Common myeloid progenitor, CD34-positive (primary cell): ENCODE measurements at regions not wholly inside any gene's neighbourhood (a gene's known extent, or its start where the extent isn't known, plus 50 kb on each side); places are given as distances from the start of the nearest gene placed in this dataset.

Experiments used
- CTCF ChIA-PET: fragments of 350-600 bp; sonication (Branson Sonifier 250); formaldehyde crosslinking; loops from one replicate; lab custom pipeline; 2021; ENCODE audit warnings: antibody characterized with exemption; lab: Charles Lee
- POLR2A ChIA-PET: fragments of 350-600 bp; sonication (Branson Sonifier 250); formaldehyde crosslinking; loops from one replicate; lab custom pipeline; 2021; ENCODE audit warnings: antibody characterized with exemption; lab: Charles Lee
- DNase-seq, 3 donors: peaks; one replicate each; pipeline versions ENCODE4 v3.0.0 to v3.0.0-alpha.2; 2013
- H3K27ac ChIP-seq, 2 experiments: 1 replicate in 1 of 2; 2 replicates in 1 of 2; pipeline ENCODE4 v1.7.0; 2013; ENCODE audit warnings: inconsistent platforms in 2 of 2, low read length in 2 of 2, mild to moderate bottlenecking in 2 of 2, low read depth in 1 of 2, moderate library complexity in 1 of 2; ENCODE audit not compliant: severe bottlenecking in 2 of 2, insufficient read depth in 1 of 2, poor library complexity in 1 of 2
- H3K27me3 ChIP-seq, 5 experiments: replicated peaks in 2 of 5; 1 replicate in 3 of 5; 2 replicates in 2 of 5; pipeline versions ENCODE4 v1.6.1 to v1.7.0; 2013; ENCODE audit warnings: low read length in 4 of 5, mild to moderate bottlenecking in 2 of 5, moderate library complexity in 2 of 5, inconsistent platforms in 1 of 5; ENCODE audit not compliant: insufficient read depth in 5 of 5, control insufficient read depth in 4 of 5
- H3K36me3 ChIP-seq, 4 experiments: 1 replicate in 2 of 4; 2 replicates in 2 of 4; pipeline versions ENCODE4 v1.6.1 to v1.7.0; 2013; ENCODE audit warnings: low read length in 3 of 4, control low read depth in 1 of 4, mild to moderate bottlenecking in 1 of 4; ENCODE audit not compliant: control insufficient read depth in 4 of 4, insufficient read depth in 4 of 4
- H3K4me1 ChIP-seq, 4 experiments: 1 replicate in 3 of 4; 2 replicates in 1 of 4; pipeline versions ENCODE4 v1.6.1 to v1.7.1; 2013; ENCODE audit warnings: low read length in 3 of 4, mild to moderate bottlenecking in 3 of 4, control low read depth in 1 of 4, inconsistent platforms in 1 of 4, moderate library complexity in 1 of 4; ENCODE audit not compliant: control insufficient read depth in 4 of 4, insufficient read depth in 4 of 4; ENCODE audit errors: control extremely low read depth in 1 of 4
- H3K4me3 ChIP-seq, 7 experiments: 1 replicate in 4 of 7; 2 replicates in 3 of 7; pipeline versions ENCODE4 v1.5.1 to v1.7.0; 2013; ENCODE audit warnings: mild to moderate bottlenecking in 7 of 7, low read length in 6 of 7, moderate library complexity in 6 of 7, inconsistent platforms in 2 of 7, low read depth in 2 of 7, control low read depth in 1 of 7; ENCODE audit not compliant: insufficient read depth in 4 of 7, control insufficient read depth in 1 of 7; ENCODE audit errors: extremely low read depth in 1 of 7
- H3K9me3 ChIP-seq, 5 experiments: 1 replicate in 4 of 5; 2 replicates in 1 of 5; pipeline versions ENCODE4 v1.6.1 to v1.7.1; 2013; ENCODE audit warnings: low read length in 4 of 5, mild to moderate bottlenecking in 2 of 5, inconsistent platforms in 1 of 5, low read depth in 1 of 5, moderate library complexity in 1 of 5; ENCODE audit not compliant: control insufficient read depth in 4 of 5, insufficient read depth in 2 of 5; ENCODE audit errors: control extremely low read depth in 1 of 5
- WGBS: methylation state at CpG from one replicate; pipeline ENCODE4 v1.1.5; 2013; ENCODE audit not compliant: insufficient coverage; 5-methylcytosine and 5-hydroxymethylcytosine counted together

DNA sequence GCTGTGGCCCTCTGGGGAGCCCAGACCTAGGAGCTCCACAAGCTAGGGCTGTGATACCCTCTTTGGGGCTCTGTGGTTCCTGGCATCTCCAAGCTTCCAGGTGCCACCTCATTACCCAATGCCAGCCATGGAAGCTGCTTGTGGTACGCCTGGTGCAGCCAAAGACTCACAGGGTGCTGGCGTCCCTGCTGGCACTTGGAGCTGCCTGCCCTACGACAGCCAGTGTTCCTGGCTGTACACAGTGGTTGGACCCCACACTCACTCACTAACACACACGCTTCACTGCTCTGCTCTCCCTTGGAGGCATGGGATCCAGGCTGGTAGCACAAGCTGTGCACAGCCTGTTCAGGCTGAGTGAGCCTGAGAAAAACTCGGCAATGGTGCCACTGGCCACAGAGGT, 894.1 kb upstream of the PHF14 start:
- WGBS = 100% methylated on average over 5 of the region's 5 CpGs

DNA sequence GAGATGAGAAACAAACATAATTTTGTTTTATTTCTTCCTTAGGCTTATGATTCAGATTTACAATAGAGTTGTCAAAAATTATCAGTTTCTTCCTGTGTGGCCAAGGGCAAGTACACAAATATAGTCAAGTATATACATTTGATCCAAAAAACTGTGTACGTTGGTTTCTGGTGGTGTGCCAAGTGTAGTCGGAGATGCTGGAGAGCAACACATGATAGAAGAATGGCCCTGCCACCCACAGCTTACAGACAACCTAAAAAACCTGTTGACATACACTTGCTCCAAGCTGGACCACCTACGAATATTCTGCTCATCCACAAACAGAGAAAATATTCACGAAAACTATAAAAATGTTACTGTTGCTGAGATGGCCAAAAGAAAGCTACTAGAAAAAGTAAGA, 890.8 kb upstream of the PHF14 start:
- no CpG with 5 or more reads among the region's 4 CpGs for WGBS
- POLR2A ChIA-PET = no interaction called here
- CTCF ChIA-PET = no interaction called here
- Histone ChIP-seq H3K27ac (no peak overlapping the region), H3K9me3 (peaks cover 0 to 2% (median 0%) of the 10 kb centered on the region in 5 experiments), H3K4me1 (no peaks in the 10 kb centered on the region), H3K27me3 (no peaks in the 10 kb centered on the region), H3K4me3 (no peak overlapping the region), H3K36me3 (no peaks in the 10 kb centered on the region)
- no peak for DNase-seq

More for the DNA sequence above, 894.1 kb upstream of the PHF14 start:
- POLR2A ChIA-PET = no interaction called here
- no peak for DNase-seq
- Histone ChIP-seq H3K9me3 (peaks cover 0 to 2% (median 0%) of the 10 kb centered on the region in 5 experiments), H3K4me3 (no peak overlapping the region), H3K4me1 (no peaks in the 10 kb centered on the region), H3K36me3 (no peaks in the 10 kb centered on the region), H3K27ac (no peak overlapping the region), H3K27me3 (no peaks in the 10 kb centered on the region)
- CTCF ChIA-PET = no interaction called here

DNA sequence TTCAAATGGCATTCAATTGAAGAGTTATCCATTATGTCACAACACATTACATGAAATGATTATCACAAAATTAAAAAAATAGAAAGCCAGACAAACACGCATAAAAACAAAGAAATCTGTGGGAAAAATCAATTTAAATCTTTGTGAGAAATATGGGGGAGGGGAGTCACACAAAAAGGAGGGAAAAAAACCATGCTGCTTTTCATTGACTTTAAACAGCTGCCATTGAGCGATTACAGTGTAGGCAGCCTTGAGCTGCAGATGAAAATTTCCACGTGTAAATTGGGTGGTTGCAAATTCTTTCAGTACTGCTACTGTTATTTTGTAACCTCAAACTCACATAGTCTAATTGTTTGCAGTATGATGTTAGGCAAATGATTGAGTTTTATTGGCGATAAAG, 889.9 kb upstream of the PHF14 start:
- no peaks in the 10 kb centered on the region for H3K27me3 ChIP-seq
- H3K27ac ChIP-seq = no peak overlapping the region
- ChIA-PET CTCF (no interaction called here), POLR2A (no interaction called here)
- H3K4me3 ChIP-seq = no peak overlapping the region
- no peaks in the 10 kb centered on the region for H3K36me3 ChIP-seq
- no peaks in the 10 kb centered on the region for H3K4me1 ChIP-seq
- 50% methylated on average over 1 of the region's 4 CpGs for WGBS
- peaks cover 0 to 2% (median 0%) of the 10 kb centered on the region in 5 experiments for H3K9me3 ChIP-seq
- no peak for DNase-seq

DNA sequence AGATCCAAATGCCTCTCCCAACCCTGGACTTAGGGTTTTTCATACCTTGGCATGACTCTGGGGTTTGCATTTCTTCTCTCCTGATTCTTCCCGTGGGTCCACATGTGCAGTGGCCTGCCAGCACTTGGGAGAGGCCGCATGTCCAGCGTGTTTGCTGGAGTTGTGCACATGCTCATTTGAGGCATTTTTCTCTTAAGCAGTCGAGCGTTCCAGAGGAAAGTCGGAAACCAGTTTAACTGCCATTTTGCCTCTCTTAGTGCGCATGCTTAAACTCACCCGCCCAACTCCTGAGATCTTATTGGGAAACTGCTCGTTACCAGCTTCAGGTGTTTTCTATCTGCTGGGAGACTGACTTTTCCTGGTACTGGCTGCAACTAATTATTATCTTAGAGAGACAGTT, 888.4 kb upstream of the PHF14 start:
- no peak for DNase-seq
- ChIA-PET POLR2A (no interaction called here), CTCF (no interaction called here)
- no peak overlapping the region for H3K27ac ChIP-seq
- H3K4me1 ChIP-seq = no peaks in the 10 kb centered on the region
- H3K27me3 ChIP-seq = no peaks in the 10 kb centered on the region
- peaks cover 0 to 1% (median 0%) of the 10 kb centered on the region in 5 experiments for H3K9me3 ChIP-seq
- WGBS = 97% methylated on average over 9 of the region's 9 CpGs
- no peaks in the 10 kb centered on the region for H3K36me3 ChIP-seq
- H3K4me3 ChIP-seq = no peak overlapping the region

DNA sequence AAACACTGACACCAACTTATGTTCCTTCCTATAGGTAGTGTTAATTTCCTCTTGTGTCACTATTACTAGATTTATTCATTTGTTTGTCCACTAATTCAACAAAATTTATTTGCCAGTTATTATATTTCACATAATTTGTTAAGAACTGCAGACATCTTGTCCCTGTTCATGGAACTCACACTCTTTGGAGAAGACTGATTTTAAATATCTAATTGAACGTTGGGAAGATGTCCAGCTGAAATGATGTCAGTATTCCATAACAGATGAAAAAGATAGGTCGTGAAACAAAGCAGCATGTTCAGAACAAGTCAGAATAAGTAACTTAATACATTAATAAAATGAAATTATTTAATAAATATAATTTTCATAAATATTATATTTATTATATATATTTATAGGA, 873.1 kb upstream of the PHF14 start:
- no peak overlapping the region for H3K4me3 ChIP-seq
- no peak for DNase-seq
- ChIA-PET POLR2A (no interaction called here), CTCF (no interaction called here)
- peaks cover 0 to 4% (median 0%) of the 10 kb centered on the region in 5 experiments for H3K9me3 ChIP-seq
- H3K27ac ChIP-seq = no peak overlapping the region
- no peaks in the 10 kb centered on the region for H3K36me3 ChIP-seq
- no peaks in the 10 kb centered on the region for H3K4me1 ChIP-seq
- no peaks in the 10 kb centered on the region for H3K27me3 ChIP-seq
- no CpG with 5 or more reads among the region's 2 CpGs for WGBS

DNA sequence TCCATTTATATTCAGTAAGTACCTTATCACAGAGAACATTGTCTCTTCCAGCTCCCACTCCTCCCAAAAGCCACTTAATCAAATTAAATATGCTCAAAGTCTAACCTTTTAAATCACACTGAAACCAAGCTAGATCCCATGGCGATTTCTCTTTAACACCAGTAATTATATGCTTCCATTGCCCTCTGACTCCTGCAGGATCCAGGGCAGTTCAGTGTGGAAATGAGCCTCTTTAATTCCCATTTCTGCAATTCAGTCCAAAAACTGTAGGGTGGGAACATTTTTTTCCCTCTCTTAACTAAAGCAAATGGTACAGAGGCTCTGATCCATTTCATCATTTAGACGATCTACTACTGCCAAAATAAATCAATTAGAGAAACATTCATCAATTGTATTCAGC, 872.3 kb upstream of the PHF14 start:
- H3K27ac ChIP-seq = no peak overlapping the region
- no peaks in the 10 kb centered on the region for H3K4me1 ChIP-seq
- POLR2A ChIA-PET = no interaction called here
- 100% methylated on average over 2 of the region's 2 CpGs for WGBS
- CTCF ChIA-PET = no interaction called here
- H3K4me3 ChIP-seq = no peak overlapping the region
- H3K36me3 ChIP-seq = no peaks in the 10 kb centered on the region
- H3K27me3 ChIP-seq = no peaks in the 10 kb centered on the region
- DNase-seq = no peak
- peaks cover 0 to 4% (median 0%) of the 10 kb centered on the region in 5 experiments for H3K9me3 ChIP-seq

DNA sequence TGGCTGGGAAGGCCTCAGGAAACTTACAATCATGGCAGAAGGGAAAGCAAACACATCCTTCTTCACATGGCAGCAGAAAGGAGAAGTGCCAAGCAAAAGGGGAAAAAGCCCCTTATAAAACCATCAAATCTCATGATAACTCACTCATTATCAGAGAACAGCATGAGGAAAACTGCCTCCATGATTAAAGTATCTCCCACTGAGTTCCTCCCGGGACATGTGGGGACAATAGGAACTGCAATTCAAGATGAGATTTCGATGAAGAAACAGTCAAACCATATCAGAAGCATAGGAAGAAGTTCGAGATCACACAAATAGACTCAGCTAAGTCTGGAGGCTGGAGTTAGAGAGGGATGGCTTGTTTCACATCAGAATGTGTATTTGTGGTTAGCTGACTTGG, 869.4 kb upstream of the PHF14 start:
- no peaks in the 10 kb centered on the region for H3K36me3 ChIP-seq
- no peaks in the 10 kb centered on the region for H3K27me3 ChIP-seq
- H3K27ac ChIP-seq = no peak overlapping the region
- peaks cover 0 to 4% (median 0%) of the 10 kb centered on the region in 5 experiments for H3K9me3 ChIP-seq
- WGBS = 71% methylated on average over 3 of the region's 3 CpGs
- no peak for DNase-seq
- ChIA-PET CTCF (no interaction called here), POLR2A (no interaction called here)
- H3K4me3 ChIP-seq = no peak overlapping the region
- H3K4me1 ChIP-seq = no peaks in the 10 kb centered on the region
